ENCODE measurements at regions not wholly inside any gene's neighbourhood (a gene's known extent, or its start where the extent isn't known, plus 50 kb on each side); places are given as distances from the start of the nearest gene placed in this dataset.
A peak's percentile ranks its signal among the peaks of the same experiment; 100 is the strongest.

GRCh38 chr12:93314177-93314497 is 63.6 kb upstream of the NUDT4 start:
- no peak for DNase-seq

DNA sequence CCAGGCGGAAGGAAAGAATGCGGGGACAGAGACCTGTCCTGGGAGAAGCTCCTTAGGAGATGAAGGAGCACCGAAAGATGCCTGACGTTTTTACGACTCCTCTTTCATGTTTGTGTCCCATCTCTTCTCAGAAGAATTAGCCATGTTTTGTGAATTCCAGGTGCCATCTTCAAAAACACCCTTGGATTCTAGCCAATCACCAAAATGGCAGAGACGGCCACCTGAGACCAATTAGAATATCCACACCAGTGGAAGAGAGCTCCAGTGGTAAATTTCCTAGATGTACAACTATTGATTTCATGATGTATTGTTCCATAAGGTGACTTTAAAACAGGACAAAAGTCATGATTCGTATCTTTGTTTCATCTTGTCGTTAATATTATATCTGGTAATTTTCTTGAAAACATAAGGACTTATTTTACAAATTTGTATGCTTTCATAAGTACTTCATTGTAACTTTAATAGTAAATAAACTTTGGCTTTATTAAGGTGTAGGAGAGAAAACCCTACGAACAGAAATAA is 62.3 kb upstream of the NUDT4 start:
- DNase-seq: no peak

DNA sequence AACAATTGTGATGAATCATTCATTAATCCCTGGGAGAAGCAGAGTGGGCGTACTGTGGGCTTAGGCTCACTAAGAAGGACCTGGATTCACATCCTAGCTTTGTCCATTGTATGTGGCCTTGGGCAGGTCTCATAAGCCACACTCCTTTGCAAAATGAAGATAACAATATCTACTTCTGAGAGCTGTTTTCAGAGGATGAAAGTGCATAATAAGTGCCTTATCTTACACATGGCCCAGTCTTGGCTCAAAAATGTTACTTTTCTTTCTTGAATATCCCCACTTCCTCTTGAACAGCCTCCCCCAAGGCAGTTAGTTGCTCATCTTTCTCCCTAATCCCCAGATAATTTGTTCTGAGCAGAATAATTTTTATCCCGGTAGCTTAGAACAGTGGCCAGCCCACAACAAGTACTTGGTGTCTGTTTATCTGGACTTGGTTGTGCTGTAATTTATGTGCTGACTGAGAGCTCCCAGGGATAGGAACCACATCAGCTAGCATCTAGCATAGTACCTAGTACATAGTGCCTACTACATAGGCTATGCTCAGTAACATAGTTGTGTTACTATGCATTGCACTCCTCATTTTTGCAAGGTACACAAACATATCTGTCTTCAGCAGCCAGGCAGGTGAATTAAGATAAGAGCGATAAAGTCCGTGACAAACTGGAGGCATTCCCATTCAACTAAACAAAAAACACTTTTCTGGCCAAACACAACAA is 61.7 kb upstream of the NUDT4 start:
- DNase-seq: no peak

GRCh38 chr12:93316623-93316971 is 61.1 kb upstream of the NUDT4 start:
- no peak for DNase-seq

GRCh38 chr12:93317227-93317626 is 60.5 kb upstream of the NUDT4 start:
- DNase-seq: no peak

DNA sequence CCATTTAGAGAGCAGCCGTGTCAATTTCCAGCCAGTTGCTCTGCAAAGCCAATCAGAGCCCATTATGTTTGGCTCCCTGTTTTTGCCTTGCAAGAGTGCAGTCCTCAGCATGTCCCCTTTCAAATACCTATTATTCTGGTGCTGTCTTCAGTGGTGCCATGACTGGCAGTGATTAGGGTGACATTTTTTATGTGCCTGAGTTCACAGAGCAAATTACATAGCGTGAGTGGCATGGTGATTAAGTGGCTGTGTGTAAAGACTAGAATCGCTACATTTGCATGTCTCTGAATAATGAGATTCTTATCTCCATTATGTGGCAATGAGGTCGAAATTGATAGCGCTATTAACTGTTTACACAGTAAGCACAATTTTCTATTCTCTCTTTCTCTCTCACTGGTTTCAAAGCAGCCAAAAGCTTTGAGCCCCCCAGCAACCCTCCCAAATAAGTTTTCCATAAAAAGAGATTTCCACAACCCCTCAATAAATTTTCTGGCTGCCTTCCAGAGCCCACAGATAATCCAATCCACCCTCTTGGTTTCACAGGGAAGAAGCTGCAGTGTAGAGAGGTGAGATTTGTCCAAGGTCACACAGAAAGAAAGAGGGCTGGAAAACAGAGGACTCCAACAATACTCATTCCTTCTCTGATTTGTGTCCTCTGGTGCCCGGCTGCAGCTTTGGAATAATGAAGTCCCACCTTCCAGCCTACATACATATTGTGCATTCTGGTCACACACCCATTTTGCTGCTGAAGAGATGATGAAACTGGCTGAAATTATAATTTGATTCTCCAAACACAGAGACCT is 58.8 kb upstream of the NUDT4 start:
- peak; percentile 45 to 88 for DNase-seq

GRCh38 chr12:93319523-93320050 is 58.1 kb upstream of the NUDT4 start:
- DNase-seq: no peak

DNA sequence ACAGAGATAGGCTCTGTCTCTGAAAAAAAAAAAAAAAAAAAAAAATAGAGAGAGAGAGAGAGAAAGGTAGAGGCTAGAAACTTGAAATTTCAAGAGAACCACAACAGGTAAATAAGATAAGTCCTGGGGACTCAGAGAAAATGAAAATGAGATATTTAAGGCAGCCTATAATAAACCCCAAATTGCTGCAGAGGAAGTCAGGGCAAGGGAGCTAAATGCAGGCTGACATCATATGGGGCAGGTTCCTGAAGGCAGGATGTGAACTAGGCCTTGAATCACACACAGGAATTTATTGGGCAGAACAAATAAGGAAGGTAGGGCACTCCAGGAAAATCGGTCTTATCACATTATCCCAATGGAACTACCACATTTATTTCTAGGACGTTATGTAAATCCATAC is 54.9 kb upstream of the NUDT4 start:
- DNase-seq: no peak

GRCh38 chr12:93323625-93324329 is 53.9 kb upstream of the NUDT4 start:
- DNase-seq: no peak

- DNase-seq: no peak
These were observed 51.9 kb upstream of the NUDT4 start for GRCh38 chr12:93325855-93326254.
